Body of pancreas (tissue), 4 donors: ENCODE measurements at regions not wholly inside any gene's neighbourhood (a gene's known extent, or its start where the extent isn't known, plus 50 kb on each side); places are given as distances from the start of the nearest gene placed in this dataset.

Experiments used
- ATAC-seq: fragments of 150-250 bp; one replicate; pipeline ENCODE4 v1.9.1; 2016
- DNase-seq, 4 donors: peaks; one replicate each; pipeline ENCODE4 v3.0.0-alpha.2; 2019
- H3K27ac ChIP-seq, 4 donors: fragments of 200-600 bp; sonication (generic); 1 replicate in 3 of 4; 2 replicates in 1 of 4; pipeline versions ENCODE4 v1.5.1 to v1.6.1; 2016 to 2019; ENCODE audit warnings: mild to moderate bottlenecking in 1 of 4, mixed read lengths in 1 of 4, moderate library complexity in 1 of 4
- H3K27me3 ChIP-seq, 2 donors: fragments of 200-600 bp; sonication (generic); one replicate each; pipeline ENCODE4 v1.6.0; 2016; ENCODE audit warnings: mild to moderate bottlenecking in 1 of 2
- H3K36me3 ChIP-seq, 2 donors: fragments of 200-600 bp; sonication (generic); replicated peaks in 1 of 2; 2 replicates each; pipeline ENCODE4 v1.5.1; 2016; ENCODE audit warnings: low read depth in 2 of 2; ENCODE audit not compliant: insufficient read depth in 1 of 2
- H3K4me1 ChIP-seq: fragments of 200-600 bp; sonication (generic); one replicate; pipeline ENCODE4 v1.6.0; 2016
- H3K4me3 ChIP-seq, 2 donors: fragments of 200-600 bp; sonication (generic); 1 replicate in 1 of 2; 2 replicates in 1 of 2; pipeline ENCODE4 v1.5.1; 2016 to 2019
- H3K9me3 ChIP-seq, 3 donors: fragments of 200-600 bp; sonication (generic); 1 replicate in 2 of 3; 2 replicates in 1 of 3; pipeline ENCODE4 v1.5.1; 2016
- POLR2A ChIP-seq, 3 donors: fragments of 450-650 bp; IDR thresholded peaks; one replicate each; pipeline ENCODE4 v1.6.1; 2016; ENCODE audit warnings: antibody characterized with exemption in 3 of 3, mild to moderate bottlenecking in 2 of 3
- WGBS, 2 donors: methylation state at CpG; one replicate each; pipeline ENCODE4 v1.1.5; 2017; 5-methylcytosine and 5-hydroxymethylcytosine counted together
- intact Hi-C: fragments of 100-400 bp; cut with DNase I; formaldehyde crosslinking; loops from one replicate; pipeline ENCODE4 v1.15.1; 2023
- TF ChIP-seq, protein P1 (sequence below), 7 experiments: fragments of 450-650 bp in 4 of 7; fragments of 200-600 bp in 3 of 7; sonication (generic) in 3 of 7; IDR thresholded peaks; one replicate each; pipeline ENCODE4 v1.5.1; 2016 to 2019; ENCODE audit warnings: antibody characterized with exemption in 7 of 7

DNA sequence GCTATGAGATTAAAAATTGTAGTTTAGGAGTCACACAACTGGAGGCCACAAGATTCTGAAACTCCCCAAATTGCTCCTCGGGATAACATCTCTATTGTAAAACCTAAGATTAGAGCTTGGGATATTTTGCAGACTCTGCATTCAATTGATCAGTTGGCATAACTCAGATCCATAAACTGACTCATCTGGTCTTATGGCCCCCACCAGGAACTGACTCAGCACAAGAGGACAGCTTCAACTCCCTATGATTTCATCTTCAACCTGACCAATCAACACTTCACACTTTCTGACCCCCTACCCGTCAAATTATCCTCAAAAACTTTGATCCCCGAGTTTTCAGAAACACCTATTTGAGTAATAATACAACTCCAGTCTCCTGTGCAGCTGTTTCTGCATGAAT, 257.3 kb downstream of the HAO1 start:
- DNase-seq (no peak), ATAC-seq (no peak)
- Histone ChIP-seq H3K36me3 (no peaks in the 10 kb centered on the region), H3K27ac (no peak overlapping the region), H3K4me1 (no peaks in the 10 kb centered on the region), H3K9me3 (no peaks in the 10 kb centered on the region), H3K4me3 (no peak overlapping the region), H3K27me3 (no peaks in the 10 kb centered on the region)
- TF ChIP-seq POLR2A (IDR thresholded peaks at IDR 0.05) = no peak
- TF ChIP-seq, protein P1, sequence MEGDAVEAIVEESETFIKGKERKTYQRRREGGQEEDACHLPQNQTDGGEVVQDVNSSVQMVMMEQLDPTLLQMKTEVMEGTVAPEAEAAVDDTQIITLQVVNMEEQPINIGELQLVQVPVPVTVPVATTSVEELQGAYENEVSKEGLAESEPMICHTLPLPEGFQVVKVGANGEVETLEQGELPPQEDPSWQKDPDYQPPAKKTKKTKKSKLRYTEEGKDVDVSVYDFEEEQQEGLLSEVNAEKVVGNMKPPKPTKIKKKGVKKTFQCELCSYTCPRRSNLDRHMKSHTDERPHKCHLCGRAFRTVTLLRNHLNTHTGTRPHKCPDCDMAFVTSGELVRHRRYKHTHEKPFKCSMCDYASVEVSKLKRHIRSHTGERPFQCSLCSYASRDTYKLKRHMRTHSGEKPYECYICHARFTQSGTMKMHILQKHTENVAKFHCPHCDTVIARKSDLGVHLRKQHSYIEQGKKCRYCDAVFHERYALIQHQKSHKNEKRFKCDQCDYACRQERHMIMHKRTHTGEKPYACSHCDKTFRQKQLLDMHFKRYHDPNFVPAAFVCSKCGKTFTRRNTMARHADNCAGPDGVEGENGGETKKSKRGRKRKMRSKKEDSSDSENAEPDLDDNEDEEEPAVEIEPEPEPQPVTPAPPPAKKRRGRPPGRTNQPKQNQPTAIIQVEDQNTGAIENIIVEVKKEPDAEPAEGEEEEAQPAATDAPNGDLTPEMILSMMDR (IDR thresholded peaks at IDR 0.05) = no peak
- intact Hi-C loops = no loop called here
- 75 to 83% methylated on average over 3 of the region's 3 CpGs for WGBS, 2 donors

- H3K4me3 ChIP-seq = no peak overlapping the region
- intact Hi-C loops = no loop called here
- no peak for ATAC-seq
These were observed 253.2 kb downstream of the HAO1 start for GRCh38 chr20:7687065-7687464.

GRCh38 chr20:7689151-7689550, 251.1 kb downstream of the HAO1 start:
- ATAC-seq = no peak
- intact Hi-C loops = no loop called here
- Histone ChIP-seq H3K4me1 (no peaks in the 10 kb centered on the region), H3K36me3 (no peaks in the 10 kb centered on the region), H3K9me3 (no peaks in the 10 kb centered on the region), H3K27me3 (no peaks in the 10 kb centered on the region), H3K27ac (no peak overlapping the region), H3K4me3 (no peak overlapping the region)
- 63 to 79% methylated on average over 3 of the region's 3 CpGs for WGBS, 2 donors
- no peak for TF ChIP-seq POLR2A (IDR thresholded peaks at IDR 0.05)
- DNase-seq = no peak

More at GRCh38 chr20:7687065-7687464, 253.2 kb downstream of the HAO1 start:
- no peaks in the 10 kb centered on the region for H3K4me1 ChIP-seq
- H3K36me3 ChIP-seq = no peaks in the 10 kb centered on the region
- TF ChIP-seq, protein P1 (IDR thresholded peaks at IDR 0.05) = no peak
- no peak for TF ChIP-seq POLR2A (IDR thresholded peaks at IDR 0.05)
- H3K9me3 ChIP-seq = no peaks in the 10 kb centered on the region
- no peak overlapping the region for H3K27ac ChIP-seq
- DNase-seq = no peak
- no peaks in the 10 kb centered on the region for H3K27me3 ChIP-seq

- no peaks in the 10 kb centered on the region for H3K9me3 ChIP-seq
- TF ChIP-seq POLR2A (IDR thresholded peaks at IDR 0.05) = no peak
- TF ChIP-seq, protein P1 (IDR thresholded peaks at IDR 0.05) = no peak
- H3K4me3 ChIP-seq = no peak overlapping the region
- H3K27me3 ChIP-seq = no peaks in the 10 kb centered on the region
- DNase-seq (no peak), ATAC-seq (no peak)
- H3K4me1 ChIP-seq = no peaks in the 10 kb centered on the region
- no peaks in the 10 kb centered on the region for H3K36me3 ChIP-seq
- no peak overlapping the region for H3K27ac ChIP-seq
- 67 to 69% methylated on average over 4 of the region's 4 CpGs for WGBS, 2 donors
- intact Hi-C loops = no loop called here
These were observed 248.5 kb downstream of the HAO1 start for GRCh38 chr20:7691647-7692269.

DNA sequence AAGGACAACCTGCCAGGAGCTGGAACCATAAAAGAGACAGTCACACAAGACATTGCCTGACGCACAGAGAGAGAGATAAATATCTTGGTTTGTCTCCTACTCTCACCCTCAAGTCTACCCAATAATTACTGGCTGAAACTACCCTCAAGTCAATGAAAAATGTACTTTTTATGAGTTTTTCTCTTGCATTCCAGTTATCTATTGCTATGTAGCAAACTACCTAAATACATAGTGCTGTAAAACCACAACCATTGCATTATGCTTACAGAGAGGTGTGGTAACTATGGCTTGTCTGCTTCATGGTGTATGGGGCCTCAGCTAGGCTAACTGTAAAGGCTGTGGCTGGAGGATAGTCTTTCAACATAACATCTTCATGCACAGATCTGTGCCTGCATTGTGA, 247.8 kb downstream of the HAO1 start:
- no peak for TF ChIP-seq POLR2A (IDR thresholded peaks at IDR 0.05)
- TF ChIP-seq, protein P1 (IDR thresholded peaks at IDR 0.05) = no peak
- no peaks in the 10 kb centered on the region for H3K9me3 ChIP-seq
- WGBS, 2 donors = 21 to 53% methylated on average over 1 of the region's 1 CpG
- H3K27ac ChIP-seq = no peak overlapping the region
- H3K36me3 ChIP-seq = no peaks in the 10 kb centered on the region
- ATAC-seq (no peak), DNase-seq (no peak)
- intact Hi-C loops = no loop called here
- H3K27me3 ChIP-seq = no peaks in the 10 kb centered on the region
- no peak overlapping the region for H3K4me3 ChIP-seq
- H3K4me1 ChIP-seq = no peaks in the 10 kb centered on the region
